PC-9 (cell line): ENCODE measurements at regions not wholly inside any gene's neighbourhood (a gene's known extent, or its start where the extent isn't known, plus 50 kb on each side); places are given as distances from the start of the nearest gene placed in this dataset.

Experiments
- BruUV-seq: library from RNA; stranded (reverse); fragments of 400-500 nt; replicated peaks from 2 replicates; lab custom pipeline; 2021; lab: Mats Ljungman, UMichigan
- CTCF ChIA-PET: fragments of 300-600 bp; sonication (Branson Sonifier 250); formaldehyde crosslinking; loops from one replicate; lab custom pipeline; 2022; ENCODE audit warnings: antibody characterized with exemption; lab: Charles Lee
- POLR2A ChIA-PET: fragments of 300-600 bp; sonication (Branson Sonifier 250); formaldehyde crosslinking; loops from one replicate; lab custom pipeline; 2022; ENCODE audit warnings: antibody characterized with exemption; ENCODE audit not compliant: unreplicated experiment; lab: Charles Lee
- DNase-seq, 2 experiments: peaks; one replicate each; pipeline versions ENCODE4 v3.0.0 to v3.0.0-alpha.2; 2015 to 2022; ENCODE audit warnings: mixed read lengths in 1 of 2
- H2AFZ ChIP-seq: fragments of 200-600 bp; sonication (generic); 2 replicates; pipeline ENCODE4 v1.8.1; 2017; ENCODE audit warnings: antibody characterized with exemption
- H3F3A ChIP-seq: fragments of 200-600 bp; sonication (generic); 2 replicates; pipeline ENCODE4 v1.8.1; 2017; ENCODE audit warnings: antibody characterized with exemption, mild to moderate bottlenecking, low read depth; ENCODE audit not compliant: insufficient read depth
- H3K27ac ChIP-seq: fragments of 200-600 bp; sonication (generic); 2 replicates; pipeline ENCODE4 v1.6.1; 2016; ENCODE audit warnings: mixed run types
- H3K27me3 ChIP-seq: fragments of 200-600 bp; sonication (generic); 2 replicates; pipeline ENCODE4 v1.6.1; 2016; ENCODE audit warnings: low read depth, mixed run types; ENCODE audit not compliant: insufficient read depth
- H3K36me3 ChIP-seq: fragments of 200-600 bp; sonication (generic); 2 replicates; pipeline ENCODE4 v1.6.1; 2016; ENCODE audit warnings: low read depth, mixed run types
- H3K4me1 ChIP-seq: fragments of 200-600 bp; sonication (generic); replicated peaks from 2 replicates; pipeline ENCODE4 v1.6.1; 2016; ENCODE audit warnings: mixed run types; ENCODE audit not compliant: insufficient read depth
- H3K4me2 ChIP-seq: fragments of 200-600 bp; sonication (generic); 2 replicates; pipeline ENCODE4 v1.6.1; 2017; ENCODE audit warnings: mixed run types
- H3K4me3 ChIP-seq: fragments of 200-600 bp; sonication (generic); 2 replicates; pipeline ENCODE4 v1.6.1; 2016; ENCODE audit warnings: mixed run types
- H3K79me2 ChIP-seq: fragments of 200-600 bp; sonication (generic); 2 replicates; pipeline ENCODE4 v1.6.1; 2017; ENCODE audit warnings: low read depth, mixed run types
- H3K9me2 ChIP-seq: fragments of 200-600 bp; sonication (generic); 2 replicates; pipeline ENCODE4 v1.8.1; 2017; ENCODE audit warnings: mild to moderate bottlenecking; ENCODE audit not compliant: insufficient read depth
- H3K9me3 ChIP-seq: fragments of 200-600 bp; sonication (generic); 2 replicates; pipeline ENCODE4 v1.8.1; 2016; ENCODE audit warnings: low read depth; ENCODE audit not compliant: insufficient read depth
- H4K20me1 ChIP-seq: fragments of 200-600 bp; sonication (generic); 2 replicates; pipeline ENCODE4 v1.8.1; 2017; ENCODE audit not compliant: insufficient read depth
- CTCF ChIP-seq: fragments of 200-600 bp; sonication (generic); conservative IDR thresholded peaks from 2 replicates; pipeline ENCODE4 v1.6.1; 2017; ENCODE audit warnings: mixed run types, antibody characterized with exemption, mild to moderate bottlenecking, moderate library complexity
- EZH2 ChIP-seq: fragments of 200-600 bp; sonication (generic); IDR thresholded peaks from 2 replicates; pipeline ENCODE4 v1.8.0; 2017; ENCODE audit warnings: antibody characterized with exemption, low read depth
- intact Hi-C: fragments of 100-400 bp; cut with micrococcal nuclease; formaldehyde crosslinking; loops from one replicate; pipeline ENCODE4 v1.10.0; 2022; ENCODE audit not compliant: unreplicated experiment

- Histone ChIP-seq H3F3A (no peaks in the 10 kb centered on the region), H3K9me3 (no peaks in the 10 kb centered on the region), H3K4me1 (no peaks in the 10 kb centered on the region), H4K20me1 (no peaks in the 10 kb centered on the region), H3K79me2 (no peaks in the 10 kb centered on the region), H3K27me3 (no peaks in the 10 kb centered on the region), H3K4me3 (no peak overlapping the region), H3K4me2 (no peak overlapping the region), H3K27ac (no peak overlapping the region), H3K9me2 (no peaks in the 10 kb centered on the region), H2AFZ (no peak overlapping the region), H3K36me3 (no peaks in the 10 kb centered on the region)
- TF ChIP-seq EZH2 (no peak), CTCF (no peak)
- intact Hi-C loops, result no loop called here
- no peak for DNase-seq
- CTCF ChIA-PET, result no interaction called here
- POLR2A ChIA-PET, result no interaction called here
- no TSS peak for BruUV-seq
These were observed 824.0 kb upstream of the PIK3C3 start for GRCh38 chr18:41131050-41131449.

GRCh38 chr18:41128545-41128944 lies 826.5 kb upstream of the PIK3C3 start:
- TF ChIP-seq EZH2 (no peak), CTCF (no peak)
- CTCF ChIA-PET, result no interaction called here
- no peak overlapping the region for H3K4me3 ChIP-seq
- H3K4me1 ChIP-seq, result no peaks in the 10 kb centered on the region
- H3K27ac ChIP-seq, result no peak overlapping the region
- no TSS peak for BruUV-seq
- intact Hi-C loops, result no loop called here
- no peaks in the 10 kb centered on the region for H3K27me3 ChIP-seq
- no peak overlapping the region for H3K4me2 ChIP-seq
- POLR2A ChIA-PET, result no interaction called here
- no peaks in the 10 kb centered on the region for H3K9me2 ChIP-seq
- no peaks in the 10 kb centered on the region for H3F3A ChIP-seq
- no peaks in the 10 kb centered on the region for H3K36me3 ChIP-seq
- no peak for DNase-seq
- H4K20me1 ChIP-seq, result no peaks in the 10 kb centered on the region
- H2AFZ ChIP-seq, result no peak overlapping the region
- H3K79me2 ChIP-seq, result no peaks in the 10 kb centered on the region
- no peaks in the 10 kb centered on the region for H3K9me3 ChIP-seq

GRCh38 chr18:41128126-41128525 lies 826.9 kb upstream of the PIK3C3 start:
- TF ChIP-seq CTCF, result no peak
- TF ChIP-seq EZH2, result no peak
- no peak overlapping the region for H2AFZ ChIP-seq
- H4K20me1 ChIP-seq, result no peaks in the 10 kb centered on the region
- H3K36me3 ChIP-seq, result no peaks in the 10 kb centered on the region
- H3K4me2 ChIP-seq, result no peak overlapping the region
- no peaks in the 10 kb centered on the region for H3F3A ChIP-seq
- H3K4me3 ChIP-seq, result no peak overlapping the region
- intact Hi-C loops, result no loop called here
- DNase-seq, result no peak
- H3K27ac ChIP-seq, result no peak overlapping the region
- no peaks in the 10 kb centered on the region for H3K9me2 ChIP-seq
- CTCF ChIA-PET, result no interaction called here
- no peaks in the 10 kb centered on the region for H3K9me3 ChIP-seq
- H3K4me1 ChIP-seq, result no peaks in the 10 kb centered on the region
- no peaks in the 10 kb centered on the region for H3K27me3 ChIP-seq
- no TSS peak for BruUV-seq
- POLR2A ChIA-PET, result no interaction called here
- no peaks in the 10 kb centered on the region for H3K79me2 ChIP-seq
